Effector memory CD4-positive, alpha-beta T cell (primary cell): ENCODE measurements at regions not wholly inside any gene's neighbourhood (a gene's known extent, or its start where the extent isn't known, plus 50 kb on each side); places are given as distances from the start of the nearest gene placed in this dataset.

Experiments
- DNase-seq, 3 donors: peaks; one replicate each; pipeline ENCODE4 v3.0.0-alpha.2; 2020
- H3K27ac ChIP-seq: 2 replicates; pipeline ENCODE4 v1.7.0; 2013; ENCODE audit warnings: mild to moderate bottlenecking, low read length, moderate library complexity; ENCODE audit not compliant: insufficient read depth, poor library complexity, severe bottlenecking
- H3K27me3 ChIP-seq: replicated peaks from 2 replicates; pipeline ENCODE4 v1.7.0; 2013; ENCODE audit warnings: mild to moderate bottlenecking, low read length; ENCODE audit not compliant: insufficient read depth, control insufficient read depth, poor library complexity, severe bottlenecking
- H3K36me3 ChIP-seq: 2 replicates; pipeline ENCODE4 v1.7.0; 2013; ENCODE audit warnings: mild to moderate bottlenecking, low read length, moderate library complexity; ENCODE audit not compliant: control insufficient read depth, insufficient read depth
- H3K4me1 ChIP-seq: 2 replicates; pipeline ENCODE4 v1.7.0; 2013; ENCODE audit warnings: low read length, mild to moderate bottlenecking; ENCODE audit not compliant: control insufficient read depth, insufficient read depth, poor library complexity, severe bottlenecking
- H3K4me3 ChIP-seq: 2 replicates; pipeline ENCODE4 v1.7.0; 2013; ENCODE audit warnings: low read length, low read depth, mild to moderate bottlenecking; ENCODE audit not compliant: insufficient read depth, poor library complexity, severe bottlenecking
- H3K9me3 ChIP-seq: 2 replicates; pipeline ENCODE4 v1.7.0; 2013; ENCODE audit warnings: mild to moderate bottlenecking, low read length, moderate library complexity; ENCODE audit not compliant: control insufficient read depth

- no peak overlapping the region for H3K4me3 ChIP-seq
- no peaks in the 10 kb centered on the region for H3K4me1 ChIP-seq
- no peaks in the 10 kb centered on the region for H3K27me3 ChIP-seq
These were observed 292.1 kb downstream of the SLC4A3 start for GRCh38 chr2:219919506-219919905.

GRCh38 chr2:219929835-219930234 is 302.4 kb downstream of the SLC4A3 start:
- DNase-seq = no peak
- Histone ChIP-seq H3K4me1 (no peaks in the 10 kb centered on the region), H3K36me3 (no peaks in the 10 kb centered on the region), H3K27ac (no peak overlapping the region), H3K9me3 (no peaks in the 10 kb centered on the region), H3K27me3 (no peaks in the 10 kb centered on the region), H3K4me3 (no peak overlapping the region)

More at GRCh38 chr2:219919506-219919905, 292.1 kb downstream of the SLC4A3 start:
- no peak for DNase-seq
- Histone ChIP-seq H3K9me3 (no peaks in the 10 kb centered on the region), H3K36me3 (no peaks in the 10 kb centered on the region), H3K27ac (no peak overlapping the region)

- Histone ChIP-seq H3K4me1 (no peaks in the 10 kb centered on the region), H3K27me3 (no peaks in the 10 kb centered on the region), H3K27ac (no peak overlapping the region), H3K9me3 (no peaks in the 10 kb centered on the region), H3K36me3 (no peaks in the 10 kb centered on the region), H3K4me3 (no peak overlapping the region)
- DNase-seq = no peak
These were observed 312.2 kb downstream of the SLC4A3 start for GRCh38 chr2:219939647-219940046.

GRCh38 chr2:219944866-219945265 is 317.4 kb downstream of the SLC4A3 start:
- H3K9me3 ChIP-seq = no peaks in the 10 kb centered on the region
- no peak for DNase-seq
- H3K4me1 ChIP-seq = no peaks in the 10 kb centered on the region

GRCh38 chr2:219946021-219946420 is 318.6 kb downstream of the SLC4A3 start:
- Histone ChIP-seq H3K27me3 (no peaks in the 10 kb centered on the region), H3K36me3 (no peaks in the 10 kb centered on the region)

More at GRCh38 chr2:219944866-219945265, 317.4 kb downstream of the SLC4A3 start:
- Histone ChIP-seq H3K27me3 (no peaks in the 10 kb centered on the region), H3K36me3 (no peaks in the 10 kb centered on the region), H3K4me3 (no peak overlapping the region), H3K27ac (no peak overlapping the region)

GRCh38 chr2:219946529-219946928 is 319.1 kb downstream of the SLC4A3 start:
- Histone ChIP-seq H3K36me3 (no peaks in the 10 kb centered on the region), H3K27me3 (no peaks in the 10 kb centered on the region), H3K4me1 (no peaks in the 10 kb centered on the region), H3K9me3 (no peaks in the 10 kb centered on the region), H3K4me3 (no peak overlapping the region), H3K27ac (no peak overlapping the region)
- DNase-seq = no peak

More at GRCh38 chr2:219946021-219946420, 318.6 kb downstream of the SLC4A3 start:
- Histone ChIP-seq H3K9me3 (no peaks in the 10 kb centered on the region), H3K4me1 (no peaks in the 10 kb centered on the region), H3K4me3 (no peak overlapping the region), H3K27ac (no peak overlapping the region)
- DNase-seq = no peak

GRCh38 chr2:219947575-219947974 is 320.1 kb downstream of the SLC4A3 start:
- H3K36me3 ChIP-seq = no peaks in the 10 kb centered on the region
- H3K27ac ChIP-seq = no peak overlapping the region
- no peaks in the 10 kb centered on the region for H3K4me1 ChIP-seq
- H3K9me3 ChIP-seq = no peaks in the 10 kb centered on the region
- no peak overlapping the region for H3K4me3 ChIP-seq
- no peak for DNase-seq
- H3K27me3 ChIP-seq = no peaks in the 10 kb centered on the region

GRCh38 chr2:219949053-219949452 is 321.6 kb downstream of the SLC4A3 start:
- Histone ChIP-seq H3K27ac (no peak overlapping the region), H3K4me1 (no peaks in the 10 kb centered on the region), H3K36me3 (no peaks in the 10 kb centered on the region), H3K4me3 (no peak overlapping the region), H3K27me3 (no peaks in the 10 kb centered on the region), H3K9me3 (no peaks in the 10 kb centered on the region)
- DNase-seq = no peak

GRCh38 chr2:219951099-219951498 is 323.7 kb downstream of the SLC4A3 start:
- H3K36me3 ChIP-seq = no peaks in the 10 kb centered on the region
- no peaks in the 10 kb centered on the region for H3K4me1 ChIP-seq
- no peak overlapping the region for H3K27ac ChIP-seq

GRCh38 chr2:219954331-219954730 is 326.9 kb downstream of the SLC4A3 start:
- Histone ChIP-seq H3K36me3 (no peaks in the 10 kb centered on the region), H3K4me3 (no peak overlapping the region), H3K27ac (no peak overlapping the region), H3K9me3 (no peaks in the 10 kb centered on the region), H3K4me1 (no peaks in the 10 kb centered on the region), H3K27me3 (no peaks in the 10 kb centered on the region)
- DNase-seq = no peak

More at GRCh38 chr2:219951099-219951498, 323.7 kb downstream of the SLC4A3 start:
- no peak for DNase-seq
- H3K9me3 ChIP-seq = no peaks in the 10 kb centered on the region
- H3K27me3 ChIP-seq = no peaks in the 10 kb centered on the region
- H3K4me3 ChIP-seq = no peak overlapping the region
